Astrocyte (in vitro differentiated cells and primary cell): ENCODE measurements at regions not wholly inside any gene's neighbourhood (a gene's known extent, or its start where the extent isn't known, plus 50 kb on each side); places are given as distances from the start of the nearest gene placed in this dataset.

Experiments
- DNase-seq: peaks from one replicate; pipeline ENCODE4 v3.0.0-alpha.2; 2010; ENCODE audit warnings: low read depth
- FAIRE-seq: peaks from 2 replicates; lab custom pipeline; 2011; peaks lifted over from hg19 to GRCh38; lab: Jason Lieb, UNC
- H2AFZ ChIP-seq: 2 replicates; pipeline ENCODE4 v1.6.0; 2012; ENCODE audit warnings: low read depth, low read length, inconsistent platforms
- H3K27ac ChIP-seq: 2 replicates; pipeline ENCODE4 v1.5.1; 2011; ENCODE audit warnings: low read depth, low read length, inconsistent platforms
- H3K27me3 ChIP-seq: 2 replicates; pipeline ENCODE4 v1.6.0; 2011; ENCODE audit warnings: low read length, inconsistent platforms; ENCODE audit not compliant: insufficient read depth
- H3K36me3 ChIP-seq: 2 replicates; pipeline ENCODE4 v1.5.1; 2011; ENCODE audit warnings: low read length, inconsistent platforms; ENCODE audit not compliant: insufficient read depth
- H3K4me1 ChIP-seq: 2 replicates; pipeline ENCODE4 v1.5.1; 2011; ENCODE audit warnings: low read length, inconsistent platforms; ENCODE audit not compliant: insufficient read depth
- H3K4me2 ChIP-seq: 2 replicates; pipeline ENCODE4 v1.6.0; 2012; ENCODE audit warnings: low read length, inconsistent platforms
- H3K4me3 ChIP-seq: 2 replicates; pipeline ENCODE4 v1.5.1; 2011; ENCODE audit warnings: low read depth, mild to moderate bottlenecking, low read length, inconsistent platforms; ENCODE audit not compliant: insufficient read depth
- H3K79me2 ChIP-seq: 2 replicates; pipeline ENCODE4 v1.6.0; 2012; ENCODE audit warnings: mild to moderate bottlenecking, low read length, inconsistent platforms; ENCODE audit not compliant: insufficient read depth
- H3K9ac ChIP-seq: 2 replicates; pipeline ENCODE4 v1.6.0; 2012; ENCODE audit warnings: mild to moderate bottlenecking, low read length, inconsistent platforms
- H3K9me3 ChIP-seq: 2 replicates; pipeline ENCODE4 v1.5.1; 2012; ENCODE audit warnings: low read depth, mild to moderate bottlenecking, low read length, inconsistent platforms; ENCODE audit not compliant: insufficient read depth
- H4K20me1 ChIP-seq: 2 replicates; pipeline ENCODE4 v1.6.0; 2012; ENCODE audit warnings: low read length, inconsistent platforms; ENCODE audit not compliant: insufficient read depth
- H3K27ac Mint-ChIP-seq: one replicate; pipeline ENCODE4 v1.8.0; 2021; ENCODE audit warnings: mild to moderate bottlenecking, mixed read lengths; ENCODE audit not compliant: unreplicated experiment
- H3K27me3 Mint-ChIP-seq: one replicate; pipeline ENCODE4 v1.8.0; 2021; ENCODE audit warnings: low read depth, mixed read lengths; ENCODE audit not compliant: unreplicated experiment
- H3K36me3 Mint-ChIP-seq: one replicate; pipeline ENCODE4 v1.8.0; 2021; ENCODE audit warnings: low read depth, mixed read lengths; ENCODE audit not compliant: unreplicated experiment
- H3K4me1 Mint-ChIP-seq: one replicate; pipeline ENCODE4 v1.8.0; 2021; ENCODE audit warnings: low read depth, mixed read lengths; ENCODE audit not compliant: unreplicated experiment
- H3K4me3 Mint-ChIP-seq: one replicate; pipeline ENCODE4 v1.8.0; 2021; ENCODE audit warnings: mild to moderate bottlenecking, moderate library complexity, mixed read lengths; ENCODE audit not compliant: unreplicated experiment
- H3K9me3 Mint-ChIP-seq: one replicate; pipeline ENCODE4 v1.8.0; 2021; ENCODE audit warnings: mild to moderate bottlenecking, mixed read lengths; ENCODE audit not compliant: unreplicated experiment
- EZH2 ChIP-seq: IDR thresholded peaks from 2 replicates; pipeline ENCODE4 v1.6.1; 2012; ENCODE audit warnings: mild to moderate bottlenecking, low read length, inconsistent platforms; ENCODE audit not compliant: insufficient read depth
- TF ChIP-seq, protein P1 (sequence below): IDR thresholded peaks from 2 replicates; pipeline ENCODE4 v1.5.1; 2011; ENCODE audit warnings: low read depth, mild to moderate bottlenecking, inconsistent platforms, low read length, moderate library complexity; ENCODE audit not compliant: insufficient read depth

DNA sequence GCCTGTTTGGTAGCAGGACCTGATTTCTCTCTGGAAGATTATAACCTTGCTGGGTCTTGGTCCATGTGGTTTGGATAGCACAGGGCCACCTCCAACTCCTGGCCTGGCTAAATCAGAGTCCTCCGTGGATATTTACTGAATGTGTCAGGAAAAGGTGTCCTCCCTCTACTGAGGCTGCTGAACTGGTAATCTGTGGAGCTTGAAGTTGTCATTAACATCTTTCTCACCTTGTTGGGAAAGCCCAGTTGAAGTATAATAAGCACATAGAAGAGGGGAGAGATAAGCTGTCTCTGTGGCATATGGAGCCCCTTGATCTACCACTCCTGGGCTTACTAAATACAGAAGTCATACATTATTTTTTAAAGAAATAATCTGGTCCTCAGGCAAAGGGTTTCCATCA is 294.3 kb upstream of the B3GALT2 start:
- H3K4me3 ChIP-seq, result no peak overlapping the region
- FAIRE-seq, result no peak
- TF ChIP-seq, protein P1, sequence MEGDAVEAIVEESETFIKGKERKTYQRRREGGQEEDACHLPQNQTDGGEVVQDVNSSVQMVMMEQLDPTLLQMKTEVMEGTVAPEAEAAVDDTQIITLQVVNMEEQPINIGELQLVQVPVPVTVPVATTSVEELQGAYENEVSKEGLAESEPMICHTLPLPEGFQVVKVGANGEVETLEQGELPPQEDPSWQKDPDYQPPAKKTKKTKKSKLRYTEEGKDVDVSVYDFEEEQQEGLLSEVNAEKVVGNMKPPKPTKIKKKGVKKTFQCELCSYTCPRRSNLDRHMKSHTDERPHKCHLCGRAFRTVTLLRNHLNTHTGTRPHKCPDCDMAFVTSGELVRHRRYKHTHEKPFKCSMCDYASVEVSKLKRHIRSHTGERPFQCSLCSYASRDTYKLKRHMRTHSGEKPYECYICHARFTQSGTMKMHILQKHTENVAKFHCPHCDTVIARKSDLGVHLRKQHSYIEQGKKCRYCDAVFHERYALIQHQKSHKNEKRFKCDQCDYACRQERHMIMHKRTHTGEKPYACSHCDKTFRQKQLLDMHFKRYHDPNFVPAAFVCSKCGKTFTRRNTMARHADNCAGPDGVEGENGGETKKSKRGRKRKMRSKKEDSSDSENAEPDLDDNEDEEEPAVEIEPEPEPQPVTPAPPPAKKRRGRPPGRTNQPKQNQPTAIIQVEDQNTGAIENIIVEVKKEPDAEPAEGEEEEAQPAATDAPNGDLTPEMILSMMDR, result no peak
- no peak for TF ChIP-seq EZH2

DNA sequence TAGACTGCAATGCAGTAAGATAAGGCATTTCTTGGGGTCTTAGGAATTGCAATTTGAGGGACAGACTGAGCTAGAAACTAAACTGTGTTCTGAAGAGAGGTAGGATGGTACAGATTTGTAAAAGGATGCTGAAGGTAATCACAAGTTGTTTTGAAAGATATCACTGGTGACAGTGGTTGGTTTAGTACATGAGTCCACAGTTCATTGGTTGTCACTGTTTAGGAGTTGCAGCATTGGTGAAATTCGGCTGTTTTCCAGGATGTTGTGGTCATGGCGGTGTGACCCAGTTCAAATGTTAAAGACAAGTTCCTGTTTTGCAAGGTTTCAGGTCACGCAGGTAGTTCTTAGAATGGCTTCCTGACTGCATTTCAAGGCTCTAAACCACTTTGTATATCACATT is 292.8 kb upstream of the B3GALT2 start:
- H3K9me3 ChIP-seq, result no peaks in the 10 kb centered on the region
- no peaks in the 10 kb centered on the region for H3K4me1 ChIP-seq
- no peaks in the 10 kb centered on the region for H3K79me2 ChIP-seq
- H3K27me3 ChIP-seq, result no peaks in the 10 kb centered on the region
- FAIRE-seq, result no peak
- Mint-ChIP-seq H3K4me1 (no peaks in the 10 kb centered on the region), H3K9me3 (no peaks in the 10 kb centered on the region), H3K36me3 (no peaks in the 10 kb centered on the region), H3K27ac (no peak overlapping the region), H3K27me3 (no peaks in the 10 kb centered on the region), H3K4me3 (no peak overlapping the region)
- no peak overlapping the region for H3K27ac ChIP-seq
- H3K4me3 ChIP-seq, result no peak overlapping the region
- no peak for DNase-seq
- H2AFZ ChIP-seq, result no peak overlapping the region
- H4K20me1 ChIP-seq, result no peaks in the 10 kb centered on the region
- no peak overlapping the region for H3K4me2 ChIP-seq
- no peak overlapping the region for H3K9ac ChIP-seq
- TF ChIP-seq EZH2, result no peak
- TF ChIP-seq, protein P1, result no peak
- H3K36me3 ChIP-seq, result no peaks in the 10 kb centered on the region

More for the DNA sequence above, 294.3 kb upstream of the B3GALT2 start:
- H3K27ac ChIP-seq, result no peak overlapping the region
- no peaks in the 10 kb centered on the region for H3K27me3 Mint-ChIP-seq
- no peak overlapping the region for H2AFZ ChIP-seq
- DNase-seq, result no peak
- H4K20me1 ChIP-seq, result no peaks in the 10 kb centered on the region
- H3K36me3 Mint-ChIP-seq, result no peaks in the 10 kb centered on the region
- no peak overlapping the region for H3K4me2 ChIP-seq
- H3K4me3 Mint-ChIP-seq, result no peak overlapping the region
- H3K4me1 Mint-ChIP-seq, result no peaks in the 10 kb centered on the region
- no peaks in the 10 kb centered on the region for H3K36me3 ChIP-seq
- no peaks in the 10 kb centered on the region for H3K4me1 ChIP-seq
- H3K79me2 ChIP-seq, result no peaks in the 10 kb centered on the region
- no peaks in the 10 kb centered on the region for H3K9me3 ChIP-seq
- no peak overlapping the region for H3K27ac Mint-ChIP-seq
- no peak overlapping the region for H3K9ac ChIP-seq
- H3K27me3 ChIP-seq, result no peaks in the 10 kb centered on the region
- no peaks in the 10 kb centered on the region for H3K9me3 Mint-ChIP-seq

DNA sequence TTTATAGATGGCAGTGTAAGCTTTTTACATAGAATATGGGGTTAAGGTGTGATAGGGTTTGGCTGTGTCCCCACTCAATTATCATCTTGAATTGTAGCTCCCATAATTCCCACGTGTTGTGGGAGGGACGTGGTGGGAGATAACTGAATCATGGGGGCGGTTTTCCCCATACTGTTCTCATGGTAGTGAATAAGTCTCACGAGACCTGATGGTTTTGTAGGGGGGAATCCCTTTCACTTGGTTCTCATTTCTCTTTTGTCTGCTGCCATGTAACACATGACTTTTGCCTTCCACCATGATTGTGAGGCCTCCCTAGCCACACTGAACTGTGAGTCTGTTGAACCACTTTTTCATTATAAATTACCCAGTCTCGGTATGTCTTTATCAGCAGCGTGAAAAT is 290.3 kb upstream of the B3GALT2 start:
- Histone ChIP-seq H4K20me1 (no peaks in the 10 kb centered on the region), H3K79me2 (no peaks in the 10 kb centered on the region), H3K27ac (no peak overlapping the region), H3K9ac (no peak overlapping the region), H3K4me1 (no peaks in the 10 kb centered on the region), H3K9me3 (no peaks in the 10 kb centered on the region), H2AFZ (no peak overlapping the region), H3K4me3 (no peak overlapping the region), H3K27me3 (no peaks in the 10 kb centered on the region), H3K36me3 (no peaks in the 10 kb centered on the region), H3K4me2 (no peak overlapping the region)
- no peaks in the 10 kb centered on the region for H3K4me1 Mint-ChIP-seq
- H3K27ac Mint-ChIP-seq, result no peak overlapping the region
- DNase-seq, result no peak
- peaks cover 5% of the 10 kb centered on the region for H3K9me3 Mint-ChIP-seq
- H3K27me3 Mint-ChIP-seq, result no peaks in the 10 kb centered on the region
- FAIRE-seq, result no peak
- TF ChIP-seq EZH2, result no peak
- TF ChIP-seq, protein P1, result no peak
- H3K36me3 Mint-ChIP-seq, result no peaks in the 10 kb centered on the region
- no peak overlapping the region for H3K4me3 Mint-ChIP-seq
